DMS 273 treated with DMSO at 0.1 percent for 48 hours (cell line): ENCODE measurements at regions not wholly inside any gene's neighbourhood (a gene's known extent, or its start where the extent isn't known, plus 50 kb on each side); places are given as distances from the start of the nearest gene placed in this dataset.
A peak's percentile ranks its signal among the peaks of the same experiment; 100 is the strongest.

ENCODE experiments used
- DNase-seq: peaks from one replicate; lab custom pipeline; 2025; lab: John Stamatoyannopoulos, UW

DNA sequence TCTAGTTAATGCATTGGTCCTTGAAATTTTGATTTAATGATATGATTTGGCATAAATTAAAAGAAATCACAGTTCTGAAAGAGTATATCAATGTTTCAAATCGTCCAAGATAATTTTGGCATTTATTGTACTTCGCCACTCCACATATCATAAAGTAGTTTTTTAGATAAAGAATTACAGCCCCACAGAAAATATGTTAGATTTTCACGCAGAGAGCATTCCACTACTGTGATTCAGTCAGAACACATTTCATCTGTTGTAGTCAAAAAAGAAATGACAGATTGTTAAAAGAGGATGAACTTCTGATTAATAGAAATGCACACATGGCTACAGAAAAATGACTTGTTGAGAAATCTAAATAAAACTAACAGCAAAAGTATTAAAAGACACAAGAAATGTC lies 1063.5 kb upstream of the LRRN3 start:
- DNase-seq, result no peak

DNA sequence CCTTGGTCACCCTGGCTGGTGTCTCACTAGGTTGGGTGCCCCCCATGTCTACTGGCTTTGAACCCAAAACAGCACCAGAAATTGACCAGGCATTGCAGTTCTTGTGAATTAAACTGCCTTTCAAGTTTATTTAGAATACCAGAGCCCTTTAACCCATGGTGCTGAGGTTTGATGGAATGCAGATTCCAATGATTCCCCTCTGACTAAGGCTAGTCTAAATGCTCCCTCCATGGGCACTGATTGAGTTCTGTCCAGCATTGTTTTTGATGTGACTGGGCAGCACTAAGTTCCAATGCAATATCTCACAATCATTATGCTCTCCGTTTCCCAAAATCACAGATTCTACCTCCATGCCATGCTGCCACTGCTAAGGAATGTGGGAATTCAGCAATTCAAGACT lies 1047.4 kb upstream of the LRRN3 start:
- DNase-seq, result no peak

DNA sequence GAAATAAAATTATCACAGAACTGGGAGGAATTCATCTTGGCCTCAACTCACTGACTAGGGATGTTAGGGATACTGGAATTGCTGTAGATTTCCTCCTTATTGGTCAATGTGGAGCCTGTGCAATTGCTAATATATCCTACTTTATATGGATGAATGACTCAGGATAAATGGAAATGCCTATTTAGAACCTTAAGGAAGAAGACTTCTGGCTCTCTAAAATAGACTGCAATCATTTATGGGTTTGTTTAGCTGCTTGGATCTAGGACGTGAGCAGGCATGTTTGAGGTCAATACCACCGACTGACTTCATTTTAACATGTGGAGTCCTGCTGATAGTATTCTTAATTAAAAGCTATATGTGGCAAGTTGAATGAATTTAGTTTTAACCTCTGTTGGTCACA lies 1040.1 kb upstream of the LRRN3 start:
- DNase-seq, result peak; percentile 57

DNA sequence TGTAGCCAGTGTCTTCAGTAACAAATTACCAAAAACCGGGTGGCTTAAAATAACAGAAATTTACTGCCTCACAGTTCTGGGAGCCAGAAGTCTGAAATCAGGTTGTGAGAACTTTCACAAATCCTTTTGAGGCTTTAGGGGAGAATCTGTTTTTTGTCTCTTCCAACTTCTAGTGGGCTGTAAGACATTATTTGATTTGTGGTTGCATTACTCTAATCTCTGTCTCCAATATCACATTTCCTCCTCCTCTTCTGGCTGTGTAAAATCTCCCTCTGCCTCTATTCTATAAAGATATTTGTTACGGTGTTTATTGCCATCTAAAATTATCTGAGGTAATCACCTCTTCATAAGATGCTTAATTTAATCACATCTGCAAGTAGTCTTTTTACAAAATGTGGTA lies 1039.6 kb upstream of the LRRN3 start:
- peak; percentile 57 for DNase-seq

DNA sequence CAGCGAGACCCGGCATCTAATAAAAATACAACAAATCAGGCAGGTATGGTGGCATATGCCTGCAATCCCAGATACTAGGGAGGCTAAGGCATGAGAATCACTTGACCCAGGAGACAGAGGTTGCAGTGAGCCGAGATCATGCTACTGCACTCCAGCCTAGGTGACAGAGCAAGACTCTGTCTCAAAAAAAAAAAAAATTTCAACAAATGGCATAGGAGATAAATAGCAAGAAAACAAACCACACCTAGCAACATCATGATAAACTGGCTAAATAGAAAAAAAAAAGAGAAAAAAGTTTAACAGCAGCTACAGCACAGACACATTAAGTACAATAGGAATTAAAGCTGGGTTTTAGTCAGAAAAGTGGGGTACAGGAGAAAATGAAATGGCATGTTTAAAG lies 1034.6 kb upstream of the LRRN3 start:
- no peak for DNase-seq

DNA sequence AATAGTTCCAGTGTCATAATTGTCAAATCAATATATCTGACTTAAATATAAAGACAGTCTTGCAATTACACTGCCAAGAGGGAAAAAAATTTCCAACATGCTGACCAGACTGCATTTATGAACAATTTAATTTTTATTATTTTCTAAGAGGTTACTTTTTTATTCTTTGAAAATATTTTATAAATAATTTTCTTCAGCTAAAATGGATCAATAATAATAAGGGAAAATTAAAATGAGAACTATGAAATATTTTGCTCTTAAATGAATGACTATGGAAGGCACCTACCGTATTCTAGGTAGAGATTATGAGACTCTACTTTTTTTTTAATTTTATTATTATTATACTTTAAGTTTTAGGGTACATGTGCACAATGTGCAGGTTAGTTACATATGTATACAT lies 1032.5 kb upstream of the LRRN3 start:
- no peak for DNase-seq

DNA sequence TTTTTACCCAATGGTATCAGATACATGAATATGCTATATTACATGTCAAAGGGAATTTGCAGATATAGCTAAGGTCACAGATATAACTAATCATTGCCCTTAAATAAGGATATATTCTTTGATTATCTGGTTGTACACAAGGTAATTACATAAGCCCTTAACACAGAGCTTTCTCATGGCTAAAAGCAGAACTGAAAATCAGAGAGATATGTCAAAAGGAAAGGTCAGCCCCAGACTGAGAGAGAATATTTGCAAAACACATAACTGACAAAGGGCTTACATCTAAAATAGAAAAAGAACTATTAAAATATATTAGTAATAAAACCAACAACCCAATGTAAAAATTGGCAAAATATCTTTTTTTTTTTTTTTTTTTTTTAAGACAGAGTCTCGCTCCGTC lies 1029.5 kb upstream of the LRRN3 start:
- no peak for DNase-seq

DNA sequence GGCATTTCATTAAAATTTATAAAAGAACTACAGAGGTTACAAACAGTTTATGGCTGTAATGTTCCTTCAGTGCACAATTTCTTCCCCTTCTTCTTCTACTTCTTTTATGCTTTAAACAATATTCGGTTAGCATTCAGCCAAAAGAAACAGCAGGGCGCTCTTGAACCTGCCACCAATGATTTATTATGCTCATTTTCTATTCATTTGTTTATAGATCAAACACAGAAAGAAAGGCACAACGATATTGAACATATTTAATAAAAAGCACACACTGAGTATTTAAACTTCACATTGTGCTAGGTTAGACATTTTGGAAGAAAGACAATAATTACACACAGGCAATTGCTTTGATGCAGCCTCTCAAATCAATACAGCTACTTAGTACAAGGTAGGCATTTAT lies 1025.8 kb upstream of the LRRN3 start:
- no peak for DNase-seq

DNA sequence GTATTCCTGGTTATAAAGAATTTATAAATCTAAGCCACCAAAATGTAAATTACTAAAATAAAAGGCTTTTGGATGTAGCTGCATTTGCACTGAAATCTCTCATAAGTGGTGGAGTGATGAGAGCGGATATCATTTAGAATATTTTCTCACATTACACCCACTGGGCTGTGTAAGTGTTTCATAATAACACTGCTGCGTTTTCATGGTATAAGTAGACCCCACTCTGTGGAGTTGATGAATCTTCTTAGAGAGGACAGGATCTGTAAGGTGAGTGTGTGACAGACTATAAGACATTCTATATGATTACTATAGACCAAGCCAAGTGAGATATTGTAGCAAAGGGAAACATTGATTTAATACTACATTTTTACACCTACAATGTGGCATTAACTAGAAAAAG lies 1024.1 kb upstream of the LRRN3 start:
- DNase-seq, result no peak

DNA sequence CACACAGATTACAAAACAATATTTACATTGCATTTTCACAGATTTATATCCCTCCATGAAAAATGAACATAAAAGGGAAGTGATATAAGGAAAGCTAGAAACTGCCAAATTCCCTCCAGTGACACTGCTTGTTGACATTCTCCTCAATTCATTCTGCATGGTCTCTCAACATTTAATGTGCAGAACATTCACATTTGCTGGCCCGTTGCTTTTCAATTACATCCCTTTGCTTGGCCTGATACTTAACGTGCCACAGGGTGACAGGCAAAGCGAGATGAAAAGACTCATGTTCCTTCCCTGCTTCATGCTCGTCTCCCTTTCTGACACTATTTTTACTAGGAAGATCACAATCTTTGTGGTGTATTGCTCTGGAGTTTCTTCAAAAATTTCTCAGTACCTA lies 1019.7 kb upstream of the LRRN3 start:
- DNase-seq, result no peak

DNA sequence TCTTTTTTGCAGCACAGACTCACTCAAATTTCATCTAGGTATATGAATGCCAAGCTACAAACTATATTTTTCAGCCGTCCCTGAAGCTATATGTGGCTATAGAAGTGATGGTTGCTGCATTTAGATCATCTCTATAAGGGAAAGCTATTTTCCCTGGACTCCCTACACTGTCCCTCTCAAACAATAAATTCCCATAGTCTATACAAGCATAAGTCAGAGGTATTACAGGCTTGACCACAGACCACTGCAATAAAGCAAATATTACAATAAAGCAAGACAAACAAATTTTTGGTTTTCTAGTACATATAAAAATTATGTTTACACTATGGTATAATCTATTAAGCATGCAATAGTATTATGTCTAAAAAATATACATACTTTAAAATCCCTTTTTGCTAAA lies 1015.5 kb upstream of the LRRN3 start:
- no peak for DNase-seq

DNA sequence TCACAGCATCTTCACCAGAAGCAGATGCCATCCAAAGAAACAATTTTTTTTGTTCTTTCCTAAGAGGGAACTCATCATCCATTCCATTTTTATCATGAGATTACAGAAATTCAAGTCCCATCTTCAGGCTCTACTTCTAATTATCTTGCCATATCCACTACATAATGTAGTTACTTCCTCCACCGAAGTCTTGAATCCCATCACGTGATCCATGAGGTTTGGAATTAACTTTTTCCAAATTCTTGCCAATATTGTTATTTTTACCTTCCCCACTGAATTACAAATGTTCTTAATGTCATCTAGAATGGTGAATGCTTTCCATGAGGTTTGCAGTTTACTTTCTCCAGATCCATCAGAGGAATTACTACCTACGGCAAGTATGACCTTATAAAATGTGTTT lies 1014.7 kb upstream of the LRRN3 start:
- no peak for DNase-seq

DNA sequence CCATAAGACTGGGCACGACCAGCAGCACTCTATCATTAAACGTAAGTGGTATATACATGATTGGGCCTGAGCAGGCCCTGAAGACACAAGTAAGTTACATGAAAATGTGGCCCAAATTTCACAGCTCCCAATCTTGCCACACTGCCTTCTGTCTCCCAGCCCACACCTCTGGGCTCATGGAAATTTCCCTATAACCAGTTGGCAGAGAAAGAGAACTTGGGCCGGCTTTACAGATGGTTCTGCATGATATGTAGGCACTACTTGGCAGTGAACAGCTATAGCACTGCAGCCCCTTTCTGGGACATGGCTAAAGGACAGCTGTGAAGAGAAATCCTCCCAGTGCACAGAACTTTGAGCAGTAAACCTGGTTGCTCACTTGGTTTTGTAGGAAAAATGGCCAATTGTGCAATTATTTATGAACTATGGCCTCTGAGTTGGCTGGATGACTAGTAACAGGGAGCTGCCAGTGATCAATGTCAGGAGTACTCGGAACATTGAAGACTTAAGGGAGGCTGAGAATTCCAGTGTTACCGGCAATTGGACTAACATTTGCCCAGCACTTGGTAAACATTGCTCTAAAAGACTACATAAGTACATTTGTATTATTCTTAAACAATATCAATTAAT lies 1006.6 kb upstream of the LRRN3 start:
- DNase-seq, result peak; percentile 98

DNA sequence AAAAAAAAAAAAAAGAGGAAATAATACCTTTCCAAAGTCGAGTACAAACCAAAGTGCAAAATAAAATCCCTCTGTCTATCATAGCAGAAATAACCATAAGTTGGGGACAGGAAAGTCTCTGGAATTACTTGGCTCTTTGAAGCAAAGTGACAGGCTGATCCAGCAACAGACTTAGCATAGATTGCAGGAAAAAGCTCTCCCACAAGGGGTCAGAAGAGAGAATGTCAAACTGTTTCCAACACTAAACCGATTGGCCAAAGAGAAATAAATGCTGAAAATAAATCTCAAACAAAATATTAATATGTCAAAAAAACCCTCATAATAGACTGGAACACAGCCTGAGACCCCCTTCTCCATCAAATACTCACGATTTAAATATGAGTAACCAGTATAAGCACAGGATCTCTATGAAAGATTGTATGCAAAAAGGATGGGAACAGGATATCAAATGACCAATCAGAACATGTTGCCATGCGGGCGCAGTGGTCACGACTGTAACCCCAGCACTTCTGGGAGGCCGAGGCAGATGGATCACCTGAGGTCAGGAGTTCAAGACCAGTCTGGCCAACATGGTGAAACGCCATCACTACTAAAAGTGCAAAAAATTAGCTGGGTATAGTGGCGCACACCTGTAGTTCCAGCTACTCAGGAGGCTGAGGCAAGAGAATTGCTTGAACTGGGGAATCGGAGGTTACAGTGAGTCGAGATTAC lies 1000.7 kb upstream of the LRRN3 start:
- no peak for DNase-seq

DNA sequence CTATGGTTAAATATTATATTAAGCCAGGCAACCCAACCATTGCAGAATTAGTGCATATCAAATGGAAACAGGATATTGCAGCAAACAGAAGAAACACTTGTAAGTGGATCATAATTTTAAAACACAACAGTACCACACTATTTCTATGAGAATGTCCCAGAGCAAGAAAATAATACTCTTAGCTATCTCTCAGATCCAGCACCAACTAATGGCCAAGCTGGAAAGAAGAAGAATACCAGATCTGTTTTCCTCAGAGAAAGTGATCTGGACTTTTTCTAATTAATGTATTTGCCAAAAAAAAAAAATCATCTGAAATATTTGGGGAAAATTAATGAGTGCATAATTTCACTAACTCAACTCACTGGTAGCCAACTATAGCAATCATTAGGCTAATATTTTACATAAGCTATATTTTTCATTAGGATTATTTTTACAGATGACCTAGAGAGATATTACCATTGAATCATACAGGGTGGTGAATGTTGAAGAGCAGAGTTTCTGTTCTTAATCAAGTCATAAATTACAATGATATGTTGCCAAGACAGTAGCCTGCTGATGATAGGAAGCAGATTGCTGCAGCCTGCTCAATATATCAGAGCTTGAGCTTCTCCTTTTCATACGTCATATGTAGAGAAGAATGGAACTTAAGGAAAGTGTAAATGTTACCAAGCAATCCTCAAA lies 995.4 kb upstream of the LRRN3 start:
- no peak for DNase-seq

DNA sequence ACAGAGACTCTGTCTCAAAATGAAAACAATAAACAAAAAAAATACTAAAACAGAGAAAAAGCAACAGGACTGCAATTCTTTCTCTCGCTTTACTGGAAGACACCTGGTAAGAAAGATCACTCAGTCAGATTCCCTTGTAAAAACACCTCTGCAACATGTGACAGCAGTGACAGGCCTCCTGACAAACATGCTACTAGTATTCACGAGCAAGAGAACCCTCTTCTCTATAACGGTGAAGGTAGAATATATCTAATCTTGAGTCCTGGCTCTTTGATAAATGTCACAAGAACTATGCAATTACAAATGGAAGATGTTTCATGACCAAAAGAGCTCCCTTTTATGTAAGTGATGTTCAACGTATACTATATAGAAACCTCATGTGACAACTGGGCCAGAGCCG lies 986.7 kb upstream of the LRRN3 start:
- DNase-seq, result no peak

DNA sequence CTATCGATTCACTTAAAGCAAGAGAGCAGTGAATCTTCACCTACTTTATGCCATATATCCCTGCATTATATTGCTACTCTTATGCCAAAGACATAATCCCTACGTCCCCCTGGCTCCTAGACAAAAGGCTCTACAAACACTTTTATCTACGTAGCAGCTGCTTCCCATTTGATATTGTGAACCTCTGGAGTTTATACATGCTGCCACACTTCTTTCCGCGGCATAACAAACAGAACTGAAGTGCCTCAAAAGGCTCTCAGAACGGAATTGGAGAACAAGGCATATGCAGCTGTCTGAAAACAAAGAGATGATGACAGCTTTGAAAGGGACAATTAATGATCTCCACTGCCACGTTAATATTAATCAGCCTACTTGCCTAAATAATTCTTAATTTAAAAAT lies 985.6 kb upstream of the LRRN3 start:
- DNase-seq, result no peak

DNA sequence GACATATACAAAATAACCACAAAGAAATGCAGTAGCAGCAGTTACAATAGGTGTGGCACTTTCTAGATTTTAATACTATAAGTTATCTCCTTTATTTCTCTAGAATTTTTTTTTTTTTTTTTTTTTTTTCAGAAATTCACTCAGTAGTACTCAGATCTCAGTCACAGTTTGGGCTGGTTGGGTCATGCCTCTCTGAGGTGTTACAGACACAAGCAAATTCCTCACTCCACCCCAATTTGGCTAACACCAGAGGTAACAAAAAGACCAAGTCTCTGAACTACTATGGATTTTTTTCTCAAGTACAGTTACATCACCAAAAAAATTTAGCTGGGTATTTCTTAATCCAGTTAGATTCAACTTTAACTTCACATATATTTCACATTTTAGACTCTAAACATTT lies 985.1 kb upstream of the LRRN3 start:
- no peak for DNase-seq

DNA sequence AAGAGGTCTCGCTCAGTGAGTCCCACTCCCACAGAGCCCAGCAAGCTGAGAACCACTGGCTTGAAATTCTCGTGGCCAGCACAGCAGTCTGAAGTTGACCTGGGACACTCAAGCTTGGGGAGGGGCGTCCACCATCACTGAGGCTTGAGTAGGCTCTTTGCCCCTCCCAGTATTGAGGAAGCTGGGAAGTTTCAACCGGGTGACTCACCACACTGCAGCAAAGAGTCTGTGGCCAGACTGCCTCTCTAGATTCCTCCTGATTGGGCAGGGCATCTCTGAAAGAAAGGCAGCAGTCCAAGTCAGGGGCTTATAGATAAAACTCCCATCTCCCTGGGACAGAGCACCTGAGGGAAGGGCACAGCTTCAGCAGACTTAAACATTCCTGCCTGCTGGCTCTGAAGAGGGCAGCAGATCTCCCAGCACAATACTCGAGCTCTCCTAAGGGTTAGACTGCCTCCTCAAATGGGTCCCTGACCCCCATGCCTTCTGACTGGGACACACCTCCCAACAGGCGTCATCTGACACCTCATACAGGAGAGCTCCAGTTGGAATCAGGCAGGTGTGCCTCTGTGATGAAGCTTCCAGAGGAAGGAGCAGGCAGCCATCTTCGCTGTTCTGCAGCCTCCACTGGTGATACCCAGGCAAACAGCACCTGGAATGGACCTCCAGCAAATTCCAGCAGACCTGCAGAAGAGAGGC lies 970.9 kb upstream of the LRRN3 start:
- DNase-seq, result no peak

DNA sequence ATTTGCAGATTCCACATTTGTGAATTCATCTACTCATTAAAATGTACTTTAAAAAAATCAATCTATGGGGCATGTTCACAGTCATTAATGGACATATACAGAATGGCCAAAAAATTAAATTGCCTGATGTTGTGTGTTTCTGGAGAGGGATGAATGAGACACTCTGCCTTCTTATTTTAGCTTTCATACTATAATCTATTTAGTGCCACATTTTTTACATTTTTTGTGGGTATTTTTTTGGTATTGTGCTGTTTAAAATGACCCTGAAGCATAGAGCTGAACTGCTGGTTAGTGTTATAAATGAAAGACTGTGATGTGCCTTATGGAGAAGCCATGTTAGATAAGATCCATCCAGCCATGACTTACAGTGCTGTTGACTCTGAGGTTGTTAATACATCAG lies 961.8 kb upstream of the LRRN3 start:
- no peak for DNase-seq

DNA sequence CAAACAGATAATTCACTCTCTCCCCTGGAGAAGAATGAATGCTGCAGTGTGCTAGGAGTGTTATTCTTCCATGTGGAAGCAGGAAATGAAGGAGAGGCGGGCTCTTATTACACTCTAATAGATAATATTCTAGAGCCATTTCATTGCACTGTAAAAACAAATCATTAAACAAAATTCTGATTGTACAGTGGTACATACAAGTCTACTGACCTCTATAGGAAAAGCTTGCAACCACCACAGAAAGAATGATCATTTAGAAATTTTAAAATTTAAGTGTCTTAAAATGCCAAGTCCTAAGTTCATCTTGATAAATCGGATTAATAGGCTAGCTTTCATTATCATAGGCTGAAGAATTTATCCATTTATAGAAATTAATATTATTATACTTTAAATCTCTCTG lies 960.3 kb upstream of the LRRN3 start:
- peak; percentile 62 for DNase-seq

DNA sequence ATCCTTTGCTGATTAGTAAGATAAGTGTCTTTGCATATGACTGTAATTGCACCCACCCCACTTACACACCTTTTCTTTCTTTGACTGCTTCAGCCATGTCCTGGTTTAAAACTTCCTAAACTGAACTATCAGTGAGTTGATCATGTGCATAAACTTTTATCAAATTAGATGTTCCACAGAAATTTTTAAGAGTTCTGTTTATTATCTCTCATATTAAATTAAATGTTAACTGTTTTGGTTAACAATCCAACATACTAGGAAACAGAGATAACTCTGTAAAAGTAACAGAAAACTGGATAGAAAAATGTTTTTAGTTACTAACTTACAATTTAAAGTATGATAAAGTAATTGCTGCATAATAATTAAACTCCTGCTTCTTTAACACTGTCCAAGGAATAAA lies 959.6 kb upstream of the LRRN3 start:
- no peak for DNase-seq

DNA sequence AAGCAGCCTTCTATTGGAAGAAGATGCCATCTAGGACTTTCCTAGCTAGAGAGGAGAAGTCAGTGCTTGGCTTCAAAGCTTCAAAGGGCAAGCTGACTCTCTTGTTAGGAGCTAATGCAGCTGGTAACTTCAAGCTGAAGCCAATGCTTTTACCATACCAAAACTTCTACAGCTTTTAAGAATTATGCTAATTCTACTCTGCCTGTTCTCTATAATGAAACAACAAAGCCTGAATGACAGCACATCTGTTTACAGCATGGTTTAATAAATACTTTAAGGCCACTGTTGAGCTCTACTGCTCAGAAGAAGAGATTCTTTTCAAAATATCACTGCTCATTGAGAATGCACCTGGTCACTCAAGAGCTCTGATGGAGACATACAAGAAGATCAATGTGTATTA lies 951.9 kb upstream of the LRRN3 start:
- no peak for DNase-seq
